Mesothelial cell of epicardium (in vitro differentiated cells): ENCODE measurements at regions not wholly inside any gene's neighbourhood (a gene's known extent, or its start where the extent isn't known, plus 50 kb on each side); places are given as distances from the start of the nearest gene placed in this dataset.

Source experiments
- DNase-seq, 2 experiments: peaks; one replicate each; pipeline ENCODE4 v3.0.0; 2021; ENCODE audit warnings: low spot score in 2 of 2; ENCODE audit not compliant: unreplicated experiment in 2 of 2
- H3K27ac Mint-ChIP-seq: 2 replicates; pipeline ENCODE4 v1.8.0; 2021; ENCODE audit warnings: mixed read lengths
- H3K27me3 Mint-ChIP-seq: 2 replicates; pipeline ENCODE4 v1.8.0; 2021; ENCODE audit warnings: low read depth, mixed read lengths
- H3K36me3 Mint-ChIP-seq: 2 replicates; pipeline ENCODE4 v1.8.0; 2021; ENCODE audit warnings: mixed read lengths
- H3K4me1 Mint-ChIP-seq: 2 replicates; pipeline ENCODE4 v1.8.0; 2021; ENCODE audit warnings: mixed read lengths
- H3K4me3 Mint-ChIP-seq: 2 replicates; pipeline ENCODE4 v1.8.0; 2021; ENCODE audit warnings: mild to moderate bottlenecking, moderate library complexity, mixed read lengths
- H3K9me3 Mint-ChIP-seq: 2 replicates; pipeline ENCODE4 v1.8.0; 2021; ENCODE audit warnings: mixed read lengths
- CTCF ChIP-seq: fragments of 200-600 bp; sonication (generic); IDR thresholded peaks from one replicate; pipeline ENCODE4 v1.5.0; 2021; ENCODE audit warnings: antibody characterized with exemption; ENCODE audit not compliant: unreplicated experiment

- Mint-ChIP-seq H3K4me3 (no peak overlapping the region), H3K27me3 (peaks cover 7% of the 10 kb centered on the region), H3K4me1 (peaks cover 5% of the 10 kb centered on the region), H3K9me3 (no peaks in the 10 kb centered on the region), H3K36me3 (no peaks in the 10 kb centered on the region), H3K27ac (no peak overlapping the region)
- no peak for DNase-seq
- no peak for TF ChIP-seq CTCF
These were observed 684.9 kb upstream of the CELF2 start for GRCh38 chr10:10332786-10333185.

GRCh38 chr10:10333622-10334021 lies 684.0 kb upstream of the CELF2 start:
- Mint-ChIP-seq H3K9me3 (no peaks in the 10 kb centered on the region), H3K36me3 (no peaks in the 10 kb centered on the region), H3K27me3 (peaks cover 7% of the 10 kb centered on the region), H3K4me3 (no peak overlapping the region), H3K4me1 (peaks cover 5% of the 10 kb centered on the region), H3K27ac (no peak overlapping the region)
- DNase-seq = no peak
- TF ChIP-seq CTCF = no peak

- Mint-ChIP-seq H3K4me3 (no peak overlapping the region), H3K27ac (no peak overlapping the region), H3K36me3 (no peaks in the 10 kb centered on the region), H3K27me3 (peaks cover 24% of the 10 kb centered on the region), H3K9me3 (no peaks in the 10 kb centered on the region), H3K4me1 (peaks cover 16% of the 10 kb centered on the region)
- no peak for DNase-seq
- no peak for TF ChIP-seq CTCF
These were observed 679.3 kb upstream of the CELF2 start for GRCh38 chr10:10338339-10338738.

GRCh38 chr10:10346390-10347150 lies 671.1 kb upstream of the CELF2 start:
- TF ChIP-seq CTCF = no peak
- no peak overlapping the region for H3K27ac Mint-ChIP-seq
- peaks cover 14% of the 10 kb centered on the region for H3K27me3 Mint-ChIP-seq

GRCh38 chr10:10350050-10350449 lies 667.6 kb upstream of the CELF2 start:
- Mint-ChIP-seq H3K4me3 (no peak overlapping the region), H3K9me3 (no peaks in the 10 kb centered on the region), H3K27me3 (peaks cover 5% of the 10 kb centered on the region), H3K4me1 (peaks cover 4% of the 10 kb centered on the region), H3K27ac (no peak overlapping the region), H3K36me3 (no peaks in the 10 kb centered on the region)
- TF ChIP-seq CTCF = no peak
- no peak for DNase-seq

More at GRCh38 chr10:10346390-10347150, 671.1 kb upstream of the CELF2 start:
- Mint-ChIP-seq H3K4me3 (no peak overlapping the region), H3K9me3 (peaks cover 4% of the 10 kb centered on the region), H3K4me1 (no peaks in the 10 kb centered on the region), H3K36me3 (no peaks in the 10 kb centered on the region)
- no peak for DNase-seq
